SU-DHL-6 (cell line): ENCODE measurements at regions not wholly inside any gene's neighbourhood (a gene's known extent, or its start where the extent isn't known, plus 50 kb on each side); places are given as distances from the start of the nearest gene placed in this dataset.

ENCODE experiments used
- H2AFZ ChIP-seq: fragments of 200-600 bp; sonication (generic); 2 replicates; pipeline ENCODE4 v1.6.1; 2014; ENCODE audit warnings: low read depth, mild to moderate bottlenecking, moderate library complexity, mixed read lengths, antibody characterized with exemption, low read length; ENCODE audit not compliant: severe bottlenecking
- H3F3A ChIP-seq: fragments of 200-600 bp; shearing (Covaris generic); 2 replicates; pipeline ENCODE4 v1.6.0; 2016; ENCODE audit warnings: antibody characterized with exemption, mild to moderate bottlenecking; ENCODE audit not compliant: insufficient read depth
- H3K27ac ChIP-seq: fragments of 200-600 bp; sonication (generic); 2 replicates; pipeline ENCODE4 v1.5.1; 2016; ENCODE audit warnings: low read depth, mild to moderate bottlenecking, low read length, moderate library complexity, mixed read lengths
- H3K27me3 ChIP-seq: fragments of 200-600 bp; sonication (generic), shearing (Covaris generic); 2 replicates; pipeline ENCODE4 v1.6.0; 2014; ENCODE audit warnings: mild to moderate bottlenecking, low read length
- H3K36me3 ChIP-seq: fragments of 200-600 bp; sonication (generic); 2 replicates; pipeline ENCODE4 v1.6.1; 2014; ENCODE audit warnings: mild to moderate bottlenecking, low read length, mixed read lengths
- H3K4me2 ChIP-seq: fragments of 300-600, 200-600 bp; shearing (Covaris generic), sonication (generic); 2 replicates; pipeline ENCODE4 v1.6.0; 2014; ENCODE audit warnings: low read length, low read depth, mild to moderate bottlenecking; ENCODE audit not compliant: poor library complexity, severe bottlenecking
- H3K4me3 ChIP-seq: fragments of 200-600 bp; sonication (generic); 2 replicates; pipeline ENCODE4 v1.5.1; 2014; ENCODE audit warnings: antibody characterized with exemption, low read length, mild to moderate bottlenecking, mixed read lengths; ENCODE audit not compliant: insufficient read depth, poor library complexity, severe bottlenecking
- H3K79me2 ChIP-seq: fragments of 200-600 bp; sonication (generic); 2 replicates; pipeline ENCODE4 v1.6.1; 2014; ENCODE audit warnings: mild to moderate bottlenecking, low read length, moderate library complexity; ENCODE audit not compliant: insufficient read depth
- H3K9ac ChIP-seq: fragments of 200-600 bp; sonication (generic); 2 replicates; pipeline ENCODE4 v1.7.0; 2014; ENCODE audit warnings: mild to moderate bottlenecking, low read length
- H3K9me2 ChIP-seq: fragments of 200-600 bp; sonication (generic); replicated peaks from 2 replicates; pipeline ENCODE4 v1.6.1; 2014; ENCODE audit warnings: low read length; ENCODE audit not compliant: insufficient read depth
- H3K9me3 ChIP-seq: fragments of 200-600 bp; sonication (generic); 2 replicates; pipeline ENCODE4 v1.6.1; 2014; ENCODE audit warnings: low read length, mixed read lengths; ENCODE audit not compliant: insufficient read depth
- H4K20me1 ChIP-seq: fragments of 200-600 bp; sonication (generic); 2 replicates; pipeline ENCODE4 v1.6.1; 2014; ENCODE audit warnings: low read depth, mild to moderate bottlenecking, antibody characterized with exemption, low read length, moderate library complexity, mixed read lengths
- CTCF ChIP-seq: fragments of 200-600 bp; sonication (generic); IDR thresholded peaks from one replicate; pipeline ENCODE4 v1.5.1; 2017; ENCODE audit warnings: antibody characterized with exemption, mild to moderate bottlenecking, low read length, moderate library complexity; ENCODE audit not compliant: insufficient read depth, poor library complexity, severe bottlenecking
- EZH2phosphoT487 ChIP-seq: fragments of 200-600 bp; sonication (generic), shearing (Covaris generic); conservative IDR thresholded peaks from 2 replicates; pipeline ENCODE4 v1.6.1; 2018; ENCODE audit warnings: mild to moderate bottlenecking, antibody characterized with exemption, low read length, moderate library complexity, mixed read lengths

GRCh38 chr13:76609643-76610042 is 276.6 kb downstream of the KCTD12 start:
- Histone ChIP-seq H3K36me3 (no peaks in the 10 kb centered on the region), H3K27ac (no peak overlapping the region), H3K79me2 (no peaks in the 10 kb centered on the region), H3K9me3 (no peaks in the 10 kb centered on the region), H3F3A (no peaks in the 10 kb centered on the region), H3K4me3 (no peak overlapping the region), H4K20me1 (no peaks in the 10 kb centered on the region), H3K9me2 (no peaks in the 10 kb centered on the region), H3K4me2 (no peak overlapping the region), H3K9ac (no peak overlapping the region), H3K27me3 (no peaks in the 10 kb centered on the region), H2AFZ (no peak overlapping the region)
- TF ChIP-seq CTCF (no peak), EZH2phosphoT487 (no peak)

- Histone ChIP-seq H3K9me3 (no peaks in the 10 kb centered on the region), H3K4me3 (no peak overlapping the region), H3K4me2 (no peak overlapping the region), H3K79me2 (no peaks in the 10 kb centered on the region), H4K20me1 (no peaks in the 10 kb centered on the region), H3K9ac (no peak overlapping the region), H3F3A (no peaks in the 10 kb centered on the region), H3K36me3 (no peaks in the 10 kb centered on the region), H3K27me3 (no peaks in the 10 kb centered on the region), H2AFZ (no peak overlapping the region), H3K9me2 (no peaks in the 10 kb centered on the region), H3K27ac (no peak overlapping the region)
- TF ChIP-seq EZH2phosphoT487 (no peak), CTCF (no peak)
Observed at GRCh38 chr13:76607866-76608265, 278.3 kb downstream of the KCTD12 start.

- no peaks in the 10 kb centered on the region for H3K9me3 ChIP-seq
- no peak overlapping the region for H2AFZ ChIP-seq
- H4K20me1 ChIP-seq: no peaks in the 10 kb centered on the region
- no peak overlapping the region for H3K4me2 ChIP-seq
- no peaks in the 10 kb centered on the region for H3K9me2 ChIP-seq
- no peak overlapping the region for H3K9ac ChIP-seq
- TF ChIP-seq EZH2phosphoT487 (no peak), CTCF (no peak)
- no peak overlapping the region for H3K4me3 ChIP-seq
- H3K79me2 ChIP-seq: no peaks in the 10 kb centered on the region
- H3K27me3 ChIP-seq: no peaks in the 10 kb centered on the region
- H3K27ac ChIP-seq: no peak overlapping the region
- no peaks in the 10 kb centered on the region for H3F3A ChIP-seq
- no peaks in the 10 kb centered on the region for H3K36me3 ChIP-seq
Observed at GRCh38 chr13:76600081-76600480, 286.1 kb downstream of the KCTD12 start.

GRCh38 chr13:76597868-76598267 is 288.3 kb downstream of the KCTD12 start:
- H4K20me1 ChIP-seq: no peaks in the 10 kb centered on the region
- no peak overlapping the region for H3K4me3 ChIP-seq
- H3K4me2 ChIP-seq: no peak overlapping the region
- no peak for TF ChIP-seq EZH2phosphoT487
- H3F3A ChIP-seq: no peaks in the 10 kb centered on the region
- no peaks in the 10 kb centered on the region for H3K79me2 ChIP-seq
- H3K9ac ChIP-seq: no peak overlapping the region
- no peak overlapping the region for H3K27ac ChIP-seq
- H3K36me3 ChIP-seq: no peaks in the 10 kb centered on the region
- no peak overlapping the region for H2AFZ ChIP-seq
- H3K9me3 ChIP-seq: no peaks in the 10 kb centered on the region
- no peaks in the 10 kb centered on the region for H3K9me2 ChIP-seq
- H3K27me3 ChIP-seq: no peaks in the 10 kb centered on the region
